ENCODE measurements at regions not wholly inside any gene's neighbourhood (a gene's known extent, or its start where the extent isn't known, plus 50 kb on each side); places are given as distances from the start of the nearest gene placed in this dataset.

DNA sequence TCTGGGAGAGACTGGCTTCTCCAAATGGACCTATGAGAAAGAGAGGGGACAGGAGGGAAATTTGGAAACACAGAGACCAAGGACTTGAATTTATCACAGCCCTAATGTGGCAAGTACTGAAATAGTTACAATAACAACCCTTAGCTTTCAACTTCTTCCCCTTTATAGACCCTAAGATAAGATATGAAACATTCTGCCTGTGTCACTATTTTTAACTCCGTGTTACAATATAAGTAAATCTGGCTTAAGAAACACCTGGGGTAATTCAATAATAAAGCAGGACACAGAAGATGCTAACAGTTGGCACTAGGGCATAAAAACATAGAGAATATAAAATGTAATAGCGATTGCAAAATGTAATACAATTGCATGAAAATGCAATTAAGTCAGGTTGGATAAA, 216.4 kb downstream of the NOVA1 start:
- TF ChIP-seq, protein P1, sequence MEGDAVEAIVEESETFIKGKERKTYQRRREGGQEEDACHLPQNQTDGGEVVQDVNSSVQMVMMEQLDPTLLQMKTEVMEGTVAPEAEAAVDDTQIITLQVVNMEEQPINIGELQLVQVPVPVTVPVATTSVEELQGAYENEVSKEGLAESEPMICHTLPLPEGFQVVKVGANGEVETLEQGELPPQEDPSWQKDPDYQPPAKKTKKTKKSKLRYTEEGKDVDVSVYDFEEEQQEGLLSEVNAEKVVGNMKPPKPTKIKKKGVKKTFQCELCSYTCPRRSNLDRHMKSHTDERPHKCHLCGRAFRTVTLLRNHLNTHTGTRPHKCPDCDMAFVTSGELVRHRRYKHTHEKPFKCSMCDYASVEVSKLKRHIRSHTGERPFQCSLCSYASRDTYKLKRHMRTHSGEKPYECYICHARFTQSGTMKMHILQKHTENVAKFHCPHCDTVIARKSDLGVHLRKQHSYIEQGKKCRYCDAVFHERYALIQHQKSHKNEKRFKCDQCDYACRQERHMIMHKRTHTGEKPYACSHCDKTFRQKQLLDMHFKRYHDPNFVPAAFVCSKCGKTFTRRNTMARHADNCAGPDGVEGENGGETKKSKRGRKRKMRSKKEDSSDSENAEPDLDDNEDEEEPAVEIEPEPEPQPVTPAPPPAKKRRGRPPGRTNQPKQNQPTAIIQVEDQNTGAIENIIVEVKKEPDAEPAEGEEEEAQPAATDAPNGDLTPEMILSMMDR (conservative IDR thresholded peaks at IDR 0.05; ENCODE audit: low read depth, low read length): no peak
- H3K4me3 ChIP-seq (ENCODE audit: low read length): no peak overlapping the region
- DNase-seq (ENCODE audit: low read depth): no peak

DNA sequence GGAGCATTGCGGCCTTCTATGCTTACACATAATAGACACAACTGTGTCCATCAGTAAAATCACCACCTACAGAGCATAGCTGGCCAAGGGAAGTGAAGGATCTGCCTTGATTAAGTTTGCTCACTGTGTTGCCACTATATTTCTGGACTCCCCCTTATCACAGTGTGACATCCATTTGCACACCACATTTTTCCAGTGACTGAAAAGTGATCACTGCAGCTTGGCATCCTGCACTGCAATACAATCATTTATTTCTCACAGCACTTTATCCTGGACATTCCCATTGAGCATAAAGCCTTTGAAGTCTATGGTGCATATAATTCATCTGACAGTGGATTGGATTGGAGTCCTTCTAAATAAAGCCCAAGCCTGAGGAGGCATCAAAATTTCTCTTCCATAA, 217.2 kb downstream of the NOVA1 start:
- no peak overlapping the region for H3K4me3 ChIP-seq (ENCODE audit: low read length)
- TF ChIP-seq, protein P1 (conservative IDR thresholded peaks at IDR 0.05; ENCODE audit: low read depth, low read length): no peak

DNA sequence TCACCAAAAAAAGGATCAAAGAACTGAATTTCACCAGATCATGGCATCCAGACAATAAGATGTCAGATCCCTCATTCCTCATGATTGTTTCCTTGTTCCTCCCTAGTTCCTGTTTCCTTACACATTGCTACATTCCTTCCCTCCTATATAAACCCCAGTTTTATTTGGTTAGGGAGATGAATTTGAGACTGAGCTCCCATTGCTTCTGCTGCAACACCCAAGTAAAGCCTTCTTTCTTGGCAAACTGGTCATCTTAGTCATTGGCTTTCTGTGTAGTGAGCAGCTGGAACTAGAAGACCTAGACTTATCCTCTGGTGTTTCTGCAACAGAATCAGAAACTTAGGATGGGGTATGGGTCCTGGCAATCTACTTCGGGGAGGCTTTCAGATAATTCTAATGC, 217.9 kb downstream of the NOVA1 start:
- TF ChIP-seq, protein P1 (conservative IDR thresholded peaks at IDR 0.05; ENCODE audit: low read depth, low read length): no peak
- no peak for DNase-seq (ENCODE audit: low read depth)
- H3K4me3 ChIP-seq (ENCODE audit: low read length): no peak overlapping the region

More for the DNA sequence above, 217.2 kb downstream of the NOVA1 start:
- no peak for DNase-seq (ENCODE audit: low read depth)

DNA sequence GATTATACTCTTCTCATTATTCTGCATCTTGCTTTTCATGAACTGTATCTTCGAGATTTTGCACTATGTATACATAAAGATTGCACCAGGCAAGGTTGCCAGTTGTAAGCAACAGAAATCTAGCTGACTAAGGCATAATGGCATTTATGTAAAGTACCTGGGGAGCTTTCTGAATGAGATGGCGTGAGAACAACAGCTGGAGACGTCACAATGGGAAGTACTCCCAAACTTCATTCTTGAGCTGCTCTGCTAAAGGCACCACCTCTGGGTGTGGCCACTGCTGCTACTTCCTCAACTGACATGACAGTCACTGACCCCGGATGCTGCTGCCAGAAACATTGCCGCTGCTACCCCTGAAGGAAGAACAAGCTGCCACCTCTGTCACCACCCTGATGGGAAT, 220.7 kb downstream of the NOVA1 start:
- TF ChIP-seq, protein P1 (conservative IDR thresholded peaks at IDR 0.05; ENCODE audit: low read depth, low read length): no peak
- H3K4me3 ChIP-seq (ENCODE audit: low read length): no peak overlapping the region
- no peak for DNase-seq (ENCODE audit: low read depth)

DNA sequence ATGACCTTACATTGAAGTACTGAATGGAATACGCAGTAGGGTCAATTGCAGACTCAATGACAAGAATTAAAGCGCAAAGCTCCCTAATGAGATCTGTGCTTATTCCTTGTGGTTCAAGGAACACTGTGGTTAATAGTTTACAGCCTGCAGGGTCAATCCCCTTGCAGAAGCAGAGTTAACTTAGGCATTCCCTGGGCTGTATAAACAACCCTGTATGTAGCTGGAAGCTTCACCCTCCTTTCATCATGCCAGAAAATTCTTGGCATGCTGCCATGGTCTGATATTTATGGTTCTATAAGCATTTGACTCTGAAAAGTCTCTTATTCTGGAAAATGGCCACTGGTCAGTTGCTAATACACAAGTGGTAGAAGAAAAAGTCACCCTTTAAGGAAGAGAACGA, 227.7 kb downstream of the NOVA1 start:
- no peak overlapping the region for H3K4me3 ChIP-seq (ENCODE audit: low read length)
- peak; percentile 86 for DNase-seq (ENCODE audit: low read depth)
- TF ChIP-seq, protein P1 (conservative IDR thresholded peaks at IDR 0.05; ENCODE audit: low read depth, low read length): no peak

DNA sequence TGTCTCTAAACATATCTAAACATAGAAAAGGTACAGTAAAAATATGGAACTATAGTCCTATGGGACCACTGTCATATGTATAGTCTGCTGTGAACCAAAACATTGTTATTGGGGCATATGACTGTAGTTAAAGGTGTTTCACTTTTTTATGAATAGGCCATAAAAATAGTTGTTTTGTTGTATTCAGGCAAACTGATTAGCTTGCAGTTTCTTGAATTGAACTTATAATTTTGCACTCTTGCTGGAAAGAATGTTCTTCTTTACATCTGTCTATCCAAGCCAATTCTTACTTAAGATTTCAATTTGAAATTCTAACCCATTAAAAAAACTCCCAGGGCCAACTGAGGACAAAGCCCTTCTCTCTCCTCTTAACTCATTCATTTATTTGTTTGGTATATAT, 234.1 kb downstream of the NOVA1 start:
- no peak for DNase-seq (ENCODE audit: low read depth)
- no peak overlapping the region for H3K4me3 ChIP-seq (ENCODE audit: low read length)
- TF ChIP-seq, protein P1 (conservative IDR thresholded peaks at IDR 0.05; ENCODE audit: low read depth, low read length): no peak

DNA sequence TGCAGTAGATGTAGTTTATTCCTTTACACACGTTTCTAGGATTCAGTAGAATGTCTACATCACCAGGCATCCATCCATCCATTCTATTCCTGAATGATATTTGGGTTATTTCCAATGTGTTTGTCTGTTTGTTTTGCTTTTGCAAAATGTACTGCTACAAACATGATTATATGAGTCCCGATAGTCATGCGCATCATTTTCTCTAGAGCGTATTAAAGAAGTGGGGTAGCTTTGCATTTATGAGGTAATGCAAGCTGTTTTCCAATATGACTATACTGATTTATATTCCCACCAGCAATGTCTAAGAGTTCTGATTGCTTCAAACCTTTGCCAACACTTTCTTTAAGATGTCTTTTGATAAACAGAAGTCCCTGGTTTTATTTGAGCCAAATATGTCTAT, 253.2 kb downstream of the NOVA1 start:
- TF ChIP-seq, protein P1 (conservative IDR thresholded peaks at IDR 0.05; ENCODE audit: low read depth, low read length): no peak
- DNase-seq (ENCODE audit: low read depth): no peak
- no peak overlapping the region for H3K4me3 ChIP-seq (ENCODE audit: low read length)

All from retinal pigment epithelial cell (primary cell).